Kidney epithelial cell (primary cell): ENCODE measurements at regions not wholly inside any gene's neighbourhood (a gene's known extent, or its start where the extent isn't known, plus 50 kb on each side); places are given as distances from the start of the nearest gene placed in this dataset.
A peak's percentile ranks its signal among the peaks of the same experiment; 100 is the strongest.

ENCODE experiments used
- DNase-seq: peaks from one replicate; pipeline ENCODE4 v3.0.0-alpha.2; 2010; ENCODE audit warnings: low read depth
- H3K27me3 ChIP-seq: 2 replicates; pipeline ENCODE4 v1.6.0; 2011; ENCODE audit warnings: low read length; ENCODE audit not compliant: control insufficient read depth, insufficient read depth
- H3K36me3 ChIP-seq: 2 replicates; pipeline ENCODE4 v1.5.1; 2011; ENCODE audit warnings: low read length; ENCODE audit not compliant: control insufficient read depth, insufficient read depth
- H3K4me3 ChIP-seq: 2 replicates; pipeline ENCODE4 v1.5.1; 2011; ENCODE audit warnings: low read depth, mild to moderate bottlenecking, control low read depth, low read length
- TF ChIP-seq, protein P1 (sequence below): IDR thresholded peaks from 2 replicates; pipeline ENCODE4 v1.5.1; 2011; ENCODE audit warnings: mild to moderate bottlenecking, moderate library complexity, low read length, control low read depth, inconsistent platforms; ENCODE audit not compliant: insufficient read depth, poor library complexity, severe bottlenecking

DNA sequence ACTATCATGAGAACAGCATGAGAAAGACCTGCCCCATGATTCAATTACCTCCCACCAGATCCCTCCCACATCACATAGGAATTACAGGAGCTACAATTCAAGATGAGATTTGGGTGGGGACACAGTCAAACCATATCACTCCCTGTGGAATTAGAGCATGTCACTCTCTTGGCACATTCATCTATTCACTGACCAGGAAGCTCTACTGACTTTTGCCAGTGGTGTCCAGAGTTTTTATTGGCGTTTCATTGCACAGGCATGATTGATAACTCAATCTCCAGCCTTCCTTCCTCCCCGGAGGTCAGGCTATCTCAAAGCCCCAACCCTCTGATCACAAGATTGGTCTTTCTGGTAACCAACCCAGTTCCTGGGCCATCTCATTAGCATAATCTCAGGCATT, 478.9 kb upstream of the NRP1 start:
- TF ChIP-seq, protein P1, sequence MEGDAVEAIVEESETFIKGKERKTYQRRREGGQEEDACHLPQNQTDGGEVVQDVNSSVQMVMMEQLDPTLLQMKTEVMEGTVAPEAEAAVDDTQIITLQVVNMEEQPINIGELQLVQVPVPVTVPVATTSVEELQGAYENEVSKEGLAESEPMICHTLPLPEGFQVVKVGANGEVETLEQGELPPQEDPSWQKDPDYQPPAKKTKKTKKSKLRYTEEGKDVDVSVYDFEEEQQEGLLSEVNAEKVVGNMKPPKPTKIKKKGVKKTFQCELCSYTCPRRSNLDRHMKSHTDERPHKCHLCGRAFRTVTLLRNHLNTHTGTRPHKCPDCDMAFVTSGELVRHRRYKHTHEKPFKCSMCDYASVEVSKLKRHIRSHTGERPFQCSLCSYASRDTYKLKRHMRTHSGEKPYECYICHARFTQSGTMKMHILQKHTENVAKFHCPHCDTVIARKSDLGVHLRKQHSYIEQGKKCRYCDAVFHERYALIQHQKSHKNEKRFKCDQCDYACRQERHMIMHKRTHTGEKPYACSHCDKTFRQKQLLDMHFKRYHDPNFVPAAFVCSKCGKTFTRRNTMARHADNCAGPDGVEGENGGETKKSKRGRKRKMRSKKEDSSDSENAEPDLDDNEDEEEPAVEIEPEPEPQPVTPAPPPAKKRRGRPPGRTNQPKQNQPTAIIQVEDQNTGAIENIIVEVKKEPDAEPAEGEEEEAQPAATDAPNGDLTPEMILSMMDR = no peak
- no peaks in the 10 kb centered on the region for H3K27me3 ChIP-seq
- no peaks in the 10 kb centered on the region for H3K36me3 ChIP-seq
- no peak for DNase-seq
- no peak overlapping the region for H3K4me3 ChIP-seq

DNA sequence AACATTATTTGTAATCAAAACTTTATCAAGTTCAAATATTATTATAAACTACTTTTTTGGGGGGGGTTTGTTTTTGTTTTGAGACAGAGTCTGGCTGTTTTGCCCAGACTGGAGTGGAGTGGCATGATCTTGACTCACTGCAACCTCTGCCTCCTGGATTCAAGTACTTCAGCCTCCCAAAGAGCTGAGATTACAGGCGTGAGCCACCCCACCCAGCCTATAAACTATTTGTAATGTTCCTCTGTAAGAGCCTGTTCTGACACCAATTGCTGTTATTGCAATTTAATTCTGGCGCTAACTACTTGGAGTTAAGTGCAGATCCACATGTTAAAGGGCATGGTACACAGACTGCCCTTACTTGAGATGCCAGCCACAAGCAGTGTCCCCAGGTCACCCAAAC, 478.1 kb upstream of the NRP1 start:
- H3K4me3 ChIP-seq = no peak overlapping the region
- H3K36me3 ChIP-seq = no peaks in the 10 kb centered on the region
- no peak for DNase-seq
- no peaks in the 10 kb centered on the region for H3K27me3 ChIP-seq
- TF ChIP-seq, protein P1 = no peak

DNA sequence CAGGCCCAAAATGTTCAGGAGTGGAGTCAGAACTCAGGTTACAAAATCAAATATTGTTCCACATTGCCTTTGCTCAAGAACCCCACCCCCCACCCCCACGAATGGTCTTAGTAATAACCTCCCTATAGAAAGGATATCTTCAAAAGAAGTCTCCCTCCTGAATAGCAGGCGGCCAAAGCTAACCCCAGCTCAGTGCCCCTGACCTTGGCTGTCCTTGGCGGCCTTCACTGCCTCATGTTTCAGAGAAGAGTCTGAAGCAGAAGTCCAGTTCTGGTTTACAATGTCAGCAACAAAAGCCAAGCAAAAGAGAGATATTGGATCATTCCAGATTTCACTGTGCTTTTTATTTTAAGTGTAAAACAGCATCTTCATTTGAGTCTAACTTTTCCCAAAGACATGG, 476.5 kb upstream of the NRP1 start:
- TF ChIP-seq, protein P1 = no peak
- Histone ChIP-seq H3K27me3 (no peaks in the 10 kb centered on the region), H3K4me3 (no peak overlapping the region), H3K36me3 (no peaks in the 10 kb centered on the region)
- no peak for DNase-seq

DNA sequence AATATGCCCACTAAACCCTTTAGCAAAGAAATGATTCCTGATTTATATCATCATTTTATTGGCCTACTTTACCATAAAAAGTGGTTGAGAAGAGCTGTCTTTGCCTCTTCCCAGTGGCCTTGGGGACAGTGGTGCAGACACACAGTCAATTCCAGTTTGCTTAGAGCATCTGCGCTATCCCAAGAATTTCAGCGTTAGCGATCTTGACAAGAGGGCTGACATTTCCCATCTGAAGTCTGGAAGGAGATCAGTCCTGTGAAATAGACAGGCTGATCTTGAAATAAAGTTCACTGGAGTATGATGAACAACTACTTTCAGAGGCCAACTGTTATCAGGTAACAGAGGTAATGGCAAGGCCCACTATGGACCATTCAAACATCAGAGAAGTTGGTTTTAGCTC, 475.3 kb upstream of the NRP1 start:
- TF ChIP-seq, protein P1 = no peak
- no peak overlapping the region for H3K4me3 ChIP-seq
- H3K36me3 ChIP-seq = no peaks in the 10 kb centered on the region
- no peak for DNase-seq
- no peaks in the 10 kb centered on the region for H3K27me3 ChIP-seq

DNA sequence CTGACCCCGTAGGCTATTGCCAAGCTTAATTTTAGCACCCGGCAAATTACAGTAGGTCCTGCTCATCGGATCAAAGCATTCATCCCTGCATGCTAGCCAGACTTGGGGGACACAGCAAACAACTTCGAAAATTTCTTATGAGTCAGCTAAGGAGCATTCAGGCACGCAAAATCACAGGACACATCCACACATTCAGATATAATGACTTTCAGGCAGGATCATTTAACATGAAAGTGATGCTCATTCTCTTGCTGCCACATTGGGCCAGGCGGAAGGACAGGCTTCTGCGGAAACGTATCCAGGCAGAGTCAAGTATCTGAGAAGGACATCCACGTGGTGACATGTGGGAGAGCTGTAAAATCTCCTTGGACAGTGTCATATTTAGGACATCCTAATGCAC, 474.0 kb upstream of the NRP1 start:
- no peak overlapping the region for H3K4me3 ChIP-seq
- no peaks in the 10 kb centered on the region for H3K36me3 ChIP-seq
- TF ChIP-seq, protein P1 = no peak
- no peaks in the 10 kb centered on the region for H3K27me3 ChIP-seq
- peak; percentile 26 for DNase-seq

DNA sequence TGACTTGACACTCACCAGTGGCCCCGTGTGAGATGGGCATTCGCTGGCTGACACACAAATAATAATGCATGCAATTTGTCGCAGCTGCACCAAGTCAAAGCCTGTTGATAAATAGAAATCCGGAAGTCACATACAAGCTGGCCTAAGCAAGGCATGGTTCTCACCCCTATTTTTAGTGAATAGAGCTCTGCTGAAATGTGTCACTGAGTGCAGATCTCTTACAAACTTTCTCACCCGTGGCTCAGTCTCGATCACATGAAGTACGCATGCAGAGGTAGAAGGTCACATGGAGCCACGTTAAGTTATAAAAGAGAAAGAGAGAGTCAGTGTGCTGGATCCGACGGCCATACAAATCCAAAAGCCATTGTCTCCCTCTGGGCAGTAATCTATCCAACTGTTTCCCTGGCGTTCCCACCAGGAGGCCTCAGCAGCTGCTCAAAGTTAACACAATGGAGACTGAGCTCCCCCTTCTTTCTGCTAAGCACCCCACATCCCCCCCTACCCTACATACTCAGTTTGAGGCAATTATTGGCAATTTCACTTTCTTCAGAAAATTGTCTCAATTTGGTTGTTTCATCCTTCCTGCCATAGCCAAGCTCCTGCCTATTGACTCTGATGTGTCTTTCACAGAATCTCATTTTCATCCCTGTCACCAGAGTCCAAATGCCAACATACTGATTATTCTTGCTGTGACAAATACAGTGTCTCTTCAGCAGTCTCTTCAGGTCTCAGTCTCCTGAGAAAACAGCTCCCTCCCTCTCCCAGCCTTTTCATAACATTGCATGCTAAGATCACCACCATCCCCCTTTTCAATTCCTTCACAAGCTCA, 473.3 kb upstream of the NRP1 start:
- H3K27me3 ChIP-seq = no peaks in the 10 kb centered on the region
- DNase-seq = no peak
- H3K36me3 ChIP-seq = no peaks in the 10 kb centered on the region
- no peak overlapping the region for H3K4me3 ChIP-seq
- TF ChIP-seq, protein P1 = no peak
